GM19468 (cell line): ENCODE measurements at regions not wholly inside any gene's neighbourhood (a gene's known extent, or its start where the extent isn't known, plus 50 kb on each side); places are given as distances from the start of the nearest gene placed in this dataset.
"Not testable (repeated sequence)": the region's sequence is repeated elsewhere in the genome, so short reads cannot be mapped to it uniquely, and the experiment has no call there.

Source experiments
- ATAC-seq: cut with Tn5 transposase; IDR thresholded peaks from one replicate; pipeline ENCODE4 v1.9.1; 2021; ENCODE audit warnings: mild to moderate bottlenecking, moderate library complexity, moderate number of reproducible peaks; ENCODE audit not compliant: unreplicated experiment; ENCODE audit errors: extremely low read depth

GRCh38 chr6:140355476-140355875 lies 981.0 kb upstream of the CITED2 start:
- no peak for ATAC-seq

- ATAC-seq, result no peak
Measured at GRCh38 chr6:140354296-140354695, 979.8 kb upstream of the CITED2 start.

GRCh38 chr6:140353536-140353935 lies 979.1 kb upstream of the CITED2 start:
- ATAC-seq, result no peak

GRCh38 chr6:140346428-140346827 lies 972.0 kb upstream of the CITED2 start:
- ATAC-seq, result no peak

- no peak for ATAC-seq
Measured at GRCh38 chr6:140345935-140346334, 971.5 kb upstream of the CITED2 start.

- ATAC-seq, result no peak
Measured at GRCh38 chr6:140344142-140344913, 969.9 kb upstream of the CITED2 start.

- ATAC-seq, result no peak
Measured at GRCh38 chr6:140343128-140343527, 968.7 kb upstream of the CITED2 start.

GRCh38 chr6:140341272-140341671 lies 966.8 kb upstream of the CITED2 start:
- ATAC-seq, result no peak

GRCh38 chr6:140340795-140341194 lies 966.3 kb upstream of the CITED2 start:
- no peak for ATAC-seq

GRCh38 chr6:140339084-140339483 lies 964.6 kb upstream of the CITED2 start:
- ATAC-seq, result not testable (repeated sequence)

- ATAC-seq, result no peak
Measured at GRCh38 chr6:140321891-140322290, 947.4 kb upstream of the CITED2 start.

- ATAC-seq, result no peak
Measured at GRCh38 chr6:140320081-140321080, 945.9 kb upstream of the CITED2 start.

- peak; percentile 76 for ATAC-seq
Measured at GRCh38 chr6:140319209-140319608, 944.8 kb upstream of the CITED2 start.

- ATAC-seq, result no peak
Measured at GRCh38 chr6:140318408-140318807, 944.0 kb upstream of the CITED2 start.

- ATAC-seq, result no peak
Measured at GRCh38 chr6:140317950-140318349, 943.5 kb upstream of the CITED2 start.

GRCh38 chr6:140316966-140317365 lies 942.5 kb upstream of the CITED2 start:
- no peak for ATAC-seq

GRCh38 chr6:140314682-140315081 lies 940.2 kb upstream of the CITED2 start:
- no peak for ATAC-seq

- no peak for ATAC-seq
Measured at GRCh38 chr6:140311146-140311545, 936.7 kb upstream of the CITED2 start.

GRCh38 chr6:140303218-140303949 lies 928.9 kb upstream of the CITED2 start:
- no peak for ATAC-seq

- no peak for ATAC-seq
Measured at GRCh38 chr6:140300331-140300730, 925.9 kb upstream of the CITED2 start.
